H4 (cell line): ENCODE measurements at regions not wholly inside any gene's neighbourhood (a gene's known extent, or its start where the extent isn't known, plus 50 kb on each side); places are given as distances from the start of the nearest gene placed in this dataset.
A peak's percentile ranks its signal among the peaks of the same experiment; 100 is the strongest.
"Not testable (repeated sequence)": the region's sequence is repeated elsewhere in the genome, so short reads cannot be mapped to it uniquely, and the experiment has no call there.

Experiments used
- DNase-seq: peaks from one replicate; pipeline ENCODE4 v3.0.0-alpha.2; 2015; ENCODE audit warnings: low spot score

DNA sequence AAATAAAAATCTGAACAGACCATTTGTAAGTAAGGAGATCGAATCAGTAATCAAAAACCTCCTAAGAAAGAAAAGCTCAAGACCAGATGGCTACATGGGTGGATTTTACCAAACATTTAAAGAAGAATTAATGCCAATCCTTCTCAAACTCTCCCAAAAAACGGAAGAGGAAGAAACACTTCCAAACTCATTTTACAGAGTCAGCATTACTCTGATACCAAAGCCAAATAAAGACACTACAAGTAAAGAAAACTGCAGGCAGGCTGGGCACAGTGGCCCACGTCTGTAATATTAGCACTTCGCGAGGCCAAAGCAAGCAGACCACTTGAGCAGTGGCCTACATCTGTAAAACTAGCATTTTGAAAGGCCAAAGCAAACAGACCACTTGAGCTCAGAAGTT lies 159.8 kb downstream of the DPY19L2 start:
- no peak for DNase-seq

DNA sequence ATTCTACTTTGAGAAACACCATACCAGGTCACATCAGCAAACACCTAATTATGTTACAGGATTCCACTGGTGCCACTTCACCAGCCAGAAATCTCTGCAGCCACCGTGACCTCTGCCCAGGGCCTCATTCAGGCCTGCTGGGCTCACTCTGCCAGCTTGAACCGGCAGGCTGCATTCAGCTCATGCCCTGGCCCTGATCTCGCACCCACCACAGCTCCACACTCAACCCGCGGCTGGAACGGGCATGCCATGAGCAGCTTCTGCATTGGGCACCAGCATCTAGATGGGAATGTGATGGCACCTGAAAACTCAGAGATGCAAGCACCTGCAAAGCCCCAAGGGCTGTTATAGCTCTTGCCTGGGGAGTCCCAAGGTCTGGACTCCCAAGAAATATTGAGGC lies 168.7 kb downstream of the DPY19L2 start:
- no peak for DNase-seq

GRCh38 chr12:63498239-63498638 lies 170.1 kb downstream of the DPY19L2 start:
- no peak for DNase-seq

- DNase-seq: no peak
These were observed 171.6 kb downstream of the DPY19L2 start for GRCh38 chr12:63496654-63497053.

GRCh38 chr12:63495974-63496373 lies 172.3 kb downstream of the DPY19L2 start:
- DNase-seq: no peak

- not testable (repeated sequence) for DNase-seq
These were observed 174.9 kb downstream of the DPY19L2 start for GRCh38 chr12:63493357-63493756.

DNA sequence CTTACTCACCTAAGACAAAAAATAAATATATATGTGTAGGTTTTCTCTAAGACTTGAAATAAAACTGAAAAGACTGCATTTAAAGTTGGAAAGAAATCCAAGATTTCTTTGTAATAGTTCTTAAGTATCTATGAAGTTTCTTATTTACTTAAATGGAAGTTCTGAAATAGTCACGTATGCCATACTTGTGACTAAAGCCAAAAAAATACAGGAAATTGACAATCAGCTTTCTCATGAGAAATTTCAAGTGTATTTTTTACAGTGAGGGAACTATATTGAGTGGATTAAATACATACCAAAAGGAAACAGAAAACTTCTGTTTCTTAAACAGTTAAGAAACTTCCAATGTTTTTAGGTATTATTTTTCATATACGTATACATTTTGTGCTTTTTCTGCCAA lies 188.1 kb downstream of the DPY19L2 start:
- no peak for DNase-seq

GRCh38 chr12:63470161-63470560 lies 198.1 kb downstream of the DPY19L2 start:
- DNase-seq: no peak

- DNase-seq: no peak
These were observed 200.3 kb downstream of the DPY19L2 start for GRCh38 chr12:63467951-63468350.

DNA sequence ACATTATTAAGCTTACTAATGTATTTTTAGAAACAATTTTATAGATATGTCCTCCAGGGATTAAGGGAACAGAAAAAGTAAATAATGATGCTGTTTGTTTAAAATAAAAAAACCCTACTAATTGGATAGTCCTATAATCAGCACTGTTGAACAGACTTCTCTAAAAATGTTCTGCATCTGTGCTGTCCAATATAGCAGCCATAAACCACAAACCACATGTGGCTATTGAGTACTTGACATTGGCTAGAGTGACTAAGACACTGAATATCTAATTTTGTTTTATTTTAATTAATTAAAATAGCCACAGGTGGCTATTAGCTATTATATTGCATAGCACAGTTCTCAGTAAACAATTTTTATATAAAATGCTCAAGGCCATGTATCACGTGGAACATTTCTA lies 210.4 kb downstream of the DPY19L2 start:
- no peak for DNase-seq

GRCh38 chr12:63457428-63457827 lies 210.9 kb downstream of the DPY19L2 start:
- no peak for DNase-seq

- no peak for DNase-seq
These were observed 217.5 kb downstream of the DPY19L2 start for GRCh38 chr12:63450816-63451215.

DNA sequence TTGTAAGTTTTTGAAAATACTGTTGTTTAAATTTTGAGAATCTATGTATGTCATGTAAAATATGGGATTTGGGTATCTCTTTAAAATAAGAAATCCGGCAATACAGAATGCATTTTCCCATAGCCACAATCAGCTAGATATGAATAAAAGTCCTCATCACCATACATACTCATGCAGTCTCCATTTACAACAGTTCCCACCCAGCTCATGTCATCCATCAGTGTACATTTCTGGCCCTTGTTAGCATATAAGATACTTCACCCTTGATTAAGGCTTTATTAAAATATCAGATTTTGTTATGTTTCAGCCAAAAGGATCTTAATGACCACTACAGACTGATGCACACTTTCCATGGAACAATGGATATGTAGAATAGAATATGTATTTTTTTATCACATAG lies 218.0 kb downstream of the DPY19L2 start:
- no peak for DNase-seq

DNA sequence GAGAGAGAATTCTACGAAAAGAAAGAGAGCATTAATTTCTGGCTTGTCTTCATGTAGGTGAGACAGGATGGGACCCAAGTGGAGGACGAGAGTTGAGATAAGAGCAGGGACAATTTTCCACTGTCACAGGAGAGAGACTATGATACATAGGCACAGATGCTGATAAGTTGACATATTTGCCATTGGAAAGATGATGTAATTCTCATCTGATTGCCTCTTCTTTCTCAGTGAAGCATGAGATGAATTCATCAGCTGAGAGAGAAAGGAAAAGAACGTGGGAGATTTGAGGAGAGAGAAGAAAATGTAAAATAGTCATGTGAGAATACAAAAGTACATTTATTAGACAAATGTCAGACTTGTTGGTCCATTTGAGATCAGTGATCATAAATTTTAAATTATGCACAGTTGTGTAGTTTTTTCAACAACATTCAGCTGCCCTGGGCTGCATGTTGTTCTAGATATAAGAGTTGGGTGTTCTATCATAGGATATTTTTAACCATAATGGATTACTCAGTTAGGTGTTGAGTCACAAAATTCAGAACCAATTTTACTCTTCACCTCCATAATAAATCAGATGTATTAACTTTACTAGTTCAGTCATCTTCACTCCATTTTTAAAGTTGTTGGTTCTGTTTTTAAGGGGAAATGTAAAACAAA lies 222.9 kb downstream of the DPY19L2 start:
- no peak for DNase-seq

- no peak for DNase-seq
These were observed 228.2 kb downstream of the DPY19L2 start for GRCh38 chr12:63440048-63440447.

DNA sequence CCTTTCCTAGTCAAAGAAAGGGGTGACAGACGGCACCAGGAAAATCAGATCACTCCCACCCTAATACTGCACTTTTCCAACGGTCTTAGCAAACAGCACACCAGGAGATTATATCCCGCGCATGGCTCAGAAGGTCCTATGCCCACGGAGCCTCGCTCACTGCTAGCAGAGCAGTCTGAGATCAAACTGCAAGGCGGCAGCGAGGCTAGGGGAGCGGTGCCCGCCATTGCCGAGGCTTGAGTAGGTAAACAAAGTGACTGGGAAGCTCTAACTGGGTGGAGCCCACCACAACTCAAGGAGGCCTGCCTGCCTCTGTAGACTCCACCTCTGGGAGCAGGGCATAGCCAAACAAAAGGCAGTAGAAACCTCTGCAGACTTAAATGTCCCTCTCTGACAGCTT lies 233.9 kb downstream of the DPY19L2 start:
- DNase-seq: not testable (repeated sequence)

DNA sequence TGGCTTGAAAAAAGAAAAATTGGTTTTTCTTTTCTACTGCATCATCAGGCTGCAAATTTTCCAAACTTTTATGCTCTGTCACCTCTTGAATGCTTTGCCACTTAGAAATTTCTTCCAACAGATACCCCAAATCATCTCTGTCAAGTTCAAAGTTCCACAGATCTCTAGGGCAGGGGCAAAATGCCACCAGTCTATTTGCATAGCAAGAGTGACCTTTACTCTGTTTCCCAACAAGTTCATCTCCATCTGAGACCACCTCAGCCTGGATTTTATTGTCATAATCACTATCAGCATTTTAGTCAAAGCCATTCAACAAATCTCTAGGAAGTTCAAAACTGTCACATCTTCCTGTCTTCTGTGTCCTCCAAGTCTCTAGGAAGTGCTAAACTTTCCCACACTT lies 240.3 kb downstream of the DPY19L2 start:
- DNase-seq: not testable (repeated sequence)

GRCh38 chr12:63427029-63427428 lies 241.3 kb downstream of the DPY19L2 start:
- peak; percentile 3 for DNase-seq

DNA sequence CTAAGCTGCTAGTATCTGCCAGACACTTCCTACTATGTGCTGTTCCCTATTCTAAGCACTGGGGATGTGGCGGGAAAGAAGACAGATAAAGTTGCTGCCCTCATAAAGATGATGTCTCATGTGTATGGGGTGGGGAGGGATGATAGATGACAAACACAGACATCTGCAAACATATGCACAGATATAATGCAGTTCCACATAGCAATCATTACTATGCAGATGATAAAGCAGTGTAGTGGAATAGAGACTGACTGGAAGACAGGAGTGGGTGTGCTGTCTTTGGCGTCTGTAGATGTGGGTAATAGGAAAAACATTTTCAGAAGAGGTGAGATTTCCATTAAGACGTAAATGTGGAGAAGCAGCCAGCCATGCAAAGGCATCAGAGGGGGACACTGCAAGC lies 243.6 kb downstream of the DPY19L2 start:
- DNase-seq: no peak

- DNase-seq: no peak
These were observed 244.5 kb downstream of the DPY19L2 start for GRCh38 chr12:63423839-63424238.

DNA sequence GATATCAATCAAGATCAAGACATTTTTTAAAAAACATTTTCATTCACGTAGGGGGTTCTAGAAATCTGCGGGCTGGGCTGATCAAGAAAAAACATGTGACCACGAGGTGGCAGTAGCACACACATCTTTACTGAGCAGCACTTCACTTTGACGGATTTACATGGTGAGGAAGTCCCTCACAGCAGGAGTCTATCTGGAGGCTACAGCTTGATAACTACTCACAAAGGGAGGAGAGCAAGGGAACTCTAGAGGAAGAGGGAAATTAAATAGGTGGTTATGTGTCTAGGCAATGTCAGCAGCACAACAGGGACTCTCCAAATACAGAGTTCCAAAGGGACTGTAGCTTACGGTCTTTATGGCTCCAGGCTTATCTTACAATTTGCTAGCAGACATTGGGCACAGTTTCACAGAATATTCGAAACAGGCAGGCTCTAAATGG lies 248.1 kb downstream of the DPY19L2 start:
- peak; percentile 77 for DNase-seq

GRCh38 chr12:63419154-63419553 lies 249.1 kb downstream of the DPY19L2 start:
- peak; percentile 39 for DNase-seq

DNA sequence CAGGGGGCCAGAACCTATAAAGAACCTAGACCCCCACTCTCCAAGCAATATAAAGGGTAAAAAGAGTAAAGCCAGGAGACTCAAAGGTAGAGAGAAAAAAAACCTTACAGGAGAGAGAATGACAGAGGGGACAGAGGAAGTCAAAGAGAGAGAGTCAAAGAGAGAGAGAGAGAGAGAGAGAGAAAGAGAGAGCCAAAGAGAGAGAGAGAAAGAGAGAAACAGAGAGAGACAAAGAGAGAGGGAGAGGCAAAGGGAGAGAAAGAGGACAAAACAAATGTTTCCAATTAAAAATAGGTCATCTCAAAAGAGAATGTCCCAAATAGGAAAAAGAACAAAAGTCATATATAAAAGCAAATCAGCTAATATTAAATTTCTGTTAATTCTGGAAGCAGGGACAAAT lies 251.5 kb downstream of the DPY19L2 start:
- no peak for DNase-seq

- DNase-seq: no peak
These were observed 252.9 kb downstream of the DPY19L2 start for GRCh38 chr12:63415357-63415756.
